ENCODE measurements at regions not wholly inside any gene's neighbourhood (a gene's known extent, or its start where the extent isn't known, plus 50 kb on each side); places are given as distances from the start of the nearest gene placed in this dataset.

DNA sequence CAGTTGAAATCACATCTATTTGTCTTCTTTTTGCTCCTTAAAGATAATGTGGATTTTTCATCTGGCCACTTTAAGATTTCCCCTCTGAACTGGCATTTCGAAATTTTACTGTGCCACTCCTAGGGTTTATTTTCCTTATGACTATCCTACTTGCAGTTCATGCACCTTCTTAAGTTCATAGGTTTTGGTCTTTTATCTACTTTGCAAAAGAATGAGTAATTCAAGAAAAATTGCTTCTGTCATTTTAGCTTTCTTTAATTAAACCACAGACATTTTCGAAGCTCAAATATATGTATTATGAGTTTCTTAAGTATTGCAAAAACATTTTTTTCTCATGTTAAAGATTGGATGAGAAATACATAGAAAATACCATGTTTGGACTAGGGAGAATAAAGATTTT lies 1244.8 kb upstream of the TMPRSS15 start:
- dilution Hi-C loops (cut with MboI; ENCODE audit: extremely low pct_ligation_motif_present, low sequenced_read_pairs) (no loop called here), intact Hi-C loops (cut with micrococcal nuclease) (no loop called here)
- ChIA-PET POLR2A (no interaction called here), CTCF (no interaction called here)
- H2AFZ ChIP-seq (ENCODE audit: low read depth, low read length): no peak overlapping the region
- no peaks in the 10 kb centered on the region for H3K4me1 ChIP-seq (ENCODE audit: control insufficient read depth, extremely low read depth, insufficient read depth, low read length)
- TF ChIP-seq EZH2 (IDR thresholded peaks at IDR 0.05; ENCODE audit: borderline replicate concordance, low read depth, low read length, severe bottlenecking): no peak
- no peak for TF ChIP-seq POLR2A (IDR thresholded peaks at IDR 0.05; ENCODE audit: low read depth, low read length)
- no peak for TF ChIP-seq FOS (IDR thresholded peaks at IDR 0.05; ENCODE audit: borderline replicate concordance, insufficient read depth, low read length)
- TF ChIP-seq, protein P1, sequence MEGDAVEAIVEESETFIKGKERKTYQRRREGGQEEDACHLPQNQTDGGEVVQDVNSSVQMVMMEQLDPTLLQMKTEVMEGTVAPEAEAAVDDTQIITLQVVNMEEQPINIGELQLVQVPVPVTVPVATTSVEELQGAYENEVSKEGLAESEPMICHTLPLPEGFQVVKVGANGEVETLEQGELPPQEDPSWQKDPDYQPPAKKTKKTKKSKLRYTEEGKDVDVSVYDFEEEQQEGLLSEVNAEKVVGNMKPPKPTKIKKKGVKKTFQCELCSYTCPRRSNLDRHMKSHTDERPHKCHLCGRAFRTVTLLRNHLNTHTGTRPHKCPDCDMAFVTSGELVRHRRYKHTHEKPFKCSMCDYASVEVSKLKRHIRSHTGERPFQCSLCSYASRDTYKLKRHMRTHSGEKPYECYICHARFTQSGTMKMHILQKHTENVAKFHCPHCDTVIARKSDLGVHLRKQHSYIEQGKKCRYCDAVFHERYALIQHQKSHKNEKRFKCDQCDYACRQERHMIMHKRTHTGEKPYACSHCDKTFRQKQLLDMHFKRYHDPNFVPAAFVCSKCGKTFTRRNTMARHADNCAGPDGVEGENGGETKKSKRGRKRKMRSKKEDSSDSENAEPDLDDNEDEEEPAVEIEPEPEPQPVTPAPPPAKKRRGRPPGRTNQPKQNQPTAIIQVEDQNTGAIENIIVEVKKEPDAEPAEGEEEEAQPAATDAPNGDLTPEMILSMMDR (IDR thresholded peaks at IDR 0.05; ENCODE audit: extremely low read depth in 1 of 2, insufficient read depth in 1 of 2, low read depth in 1 of 2, low read length in 2 of 2): no peak
- TF ChIP-seq MAX (IDR thresholded peaks at IDR 0.05; ENCODE audit: insufficient read depth, insufficient read length): no peak
- no peak for TF ChIP-seq MYC (IDR thresholded peaks at IDR 0.05; ENCODE audit: low read depth, low read length)
- TF ChIP-seq GATA2 (IDR thresholded peaks at IDR 0.05; ENCODE audit: insufficient read depth, insufficient read length, low read depth, low read length): no peak
- no peak for TF ChIP-seq JUN (IDR thresholded peaks at IDR 0.05; ENCODE audit: borderline replicate concordance, insufficient read depth, insufficient read length, low read depth)
- BruUV-seq (replicated peaks): no TSS peak
- H3K27me3 ChIP-seq (ENCODE audit: control insufficient read depth in 2 of 2, insufficient read depth in 2 of 2, low read length in 2 of 2): no peaks in the 10 kb centered on the region
- no peaks in the 10 kb centered on the region for H3K36me3 ChIP-seq (ENCODE audit: control insufficient read depth in 2 of 2, extremely low read depth in 1 of 2, insufficient read depth in 2 of 2, low read length in 2 of 2)
- H3K9ac ChIP-seq (replicated peaks; ENCODE audit: extremely low read depth, insufficient read depth, low read length): no peak overlapping the region
- H3K4me2 ChIP-seq (ENCODE audit: insufficient read depth, low read length): no peak overlapping the region
- H3K9me1 ChIP-seq (replicated peaks; ENCODE audit: control insufficient read depth, extremely low read depth, insufficient read depth, low read length): no peaks in the 10 kb centered on the region
- H4K20me1 ChIP-seq (replicated peaks; ENCODE audit: control insufficient read depth, extremely low read depth, insufficient read depth, low read length): no peaks in the 10 kb centered on the region
- DNase-seq (ENCODE audit: low read depth, low spot score): no peak
- H3K27ac ChIP-seq (ENCODE audit: insufficient read depth, low read depth, low read length): no peak overlapping the region
- no peak for FAIRE-seq
- no peaks in the 10 kb centered on the region for H3K79me2 ChIP-seq (ENCODE audit: control insufficient read depth, insufficient read depth, low read length)
- no peaks in the 10 kb centered on the region for H3K9me3 ChIP-seq (replicated peaks; ENCODE audit: control insufficient read depth, insufficient read depth, low read length)
- no peak overlapping the region for H3K4me3 ChIP-seq (replicated peaks in 1 of 3; ENCODE audit: insufficient read depth in 1 of 3, low read depth in 1 of 3, low read length in 3 of 3)

Data from endothelial cell of umbilical vein (primary cell).